ENCODE measurements at regions not wholly inside any gene's neighbourhood (a gene's known extent, or its start where the extent isn't known, plus 50 kb on each side); places are given as distances from the start of the nearest gene placed in this dataset.

DNA sequence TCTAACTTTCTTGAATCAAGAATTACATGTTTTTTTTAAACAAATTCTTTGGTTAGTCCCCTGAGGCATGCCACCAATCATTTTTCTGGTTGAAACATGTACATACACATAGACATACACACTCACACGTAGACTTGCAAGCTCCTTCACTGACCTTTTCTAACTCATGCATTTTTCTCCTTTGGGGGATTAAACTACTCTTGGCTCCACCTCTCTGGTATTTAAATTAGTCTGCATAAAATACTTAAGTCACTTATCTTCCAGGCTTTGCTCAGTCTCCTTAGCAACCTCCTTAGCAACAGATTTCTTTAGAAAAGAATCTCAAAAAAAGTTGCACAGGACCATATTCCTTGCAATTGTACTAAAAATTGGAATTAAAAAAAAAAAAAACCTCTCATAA lies 440.9 kb upstream of the LRRC7 start:
- TF ChIP-seq POLR2A (IDR thresholded peaks at IDR 0.05; ENCODE audit: low read depth, low read length) (no peak), POLR2AphosphoS5 (IDR thresholded peaks at IDR 0.05; ENCODE audit: low read depth, low read length) (no peak), TAF1 (IDR thresholded peaks at IDR 0.05; ENCODE audit: borderline replicate concordance, low read depth, low read length) (no peak)

All from GM12892 (cell line).